ENCODE measurements at regions not wholly inside any gene's neighbourhood (a gene's known extent, or its start where the extent isn't known, plus 50 kb on each side); places are given as distances from the start of the nearest gene placed in this dataset.

DNA sequence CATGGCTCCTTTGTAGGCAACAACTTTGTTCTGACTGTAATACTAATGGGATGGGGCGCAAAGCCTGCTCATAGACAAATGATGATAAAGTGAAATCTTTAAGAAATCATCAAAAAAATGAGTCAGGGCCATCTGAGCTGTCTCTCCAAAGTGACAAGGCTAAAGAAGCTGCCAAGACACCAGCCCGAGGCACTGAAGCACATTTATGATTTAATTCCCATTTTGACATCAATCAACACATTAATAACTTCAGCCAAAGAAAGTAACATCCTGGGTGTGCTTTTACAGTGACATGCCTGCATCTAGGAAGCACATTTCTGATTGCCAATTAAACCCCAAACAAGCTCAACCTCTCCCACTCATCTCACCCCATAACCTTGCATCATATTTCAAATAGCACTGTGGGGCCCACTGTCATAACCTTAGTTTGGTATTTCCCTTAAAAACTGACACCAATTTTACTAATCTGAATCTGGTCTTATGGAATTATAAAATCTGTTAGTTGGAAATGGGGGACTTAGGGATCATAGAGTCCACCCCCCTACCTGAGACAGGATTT is 676.6 kb downstream of the TOX3 start:
- Mint-ChIP-seq H3K4me3 (no peak overlapping the region), H3K27ac (no peak overlapping the region)

DNA sequence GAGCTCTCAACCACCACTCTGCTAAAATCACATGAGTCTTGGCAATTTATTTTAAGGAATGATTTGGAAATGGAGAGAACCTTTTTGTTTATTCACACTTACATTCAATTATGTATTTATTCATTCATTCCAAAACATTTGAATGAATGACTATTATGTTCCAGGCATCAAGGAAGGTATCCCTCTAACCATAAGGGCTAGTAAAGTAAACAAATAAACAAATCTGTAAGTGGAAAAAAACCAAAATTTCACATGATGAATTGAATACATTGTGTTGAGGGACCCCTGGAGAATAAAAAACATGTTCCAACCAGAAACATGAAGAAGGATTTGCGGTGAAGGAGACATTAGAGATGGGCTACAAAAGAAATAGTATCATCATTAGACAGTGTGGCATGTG is 677.8 kb downstream of the TOX3 start:
- Mint-ChIP-seq H3K27ac (no peak overlapping the region), H3K9me3 (peaks cover 12% of the 10 kb centered on the region), H3K27me3 (no peaks in the 10 kb centered on the region), H3K36me3 (ENCODE audit: low read depth) (no peaks in the 10 kb centered on the region), H3K4me3 (no peak overlapping the region), H3K4me1 (ENCODE audit: low read depth) (no peaks in the 10 kb centered on the region)
- DNase-seq, result no peak

More for the DNA sequence above, 676.6 kb downstream of the TOX3 start:
- H3K36me3 Mint-ChIP-seq (ENCODE audit: low read depth), result no peaks in the 10 kb centered on the region
- no peaks in the 10 kb centered on the region for H3K27me3 Mint-ChIP-seq
- no peak for DNase-seq
- peaks cover 13% of the 10 kb centered on the region for H3K9me3 Mint-ChIP-seq
- no peaks in the 10 kb centered on the region for H3K4me1 Mint-ChIP-seq (ENCODE audit: low read depth)

DNA sequence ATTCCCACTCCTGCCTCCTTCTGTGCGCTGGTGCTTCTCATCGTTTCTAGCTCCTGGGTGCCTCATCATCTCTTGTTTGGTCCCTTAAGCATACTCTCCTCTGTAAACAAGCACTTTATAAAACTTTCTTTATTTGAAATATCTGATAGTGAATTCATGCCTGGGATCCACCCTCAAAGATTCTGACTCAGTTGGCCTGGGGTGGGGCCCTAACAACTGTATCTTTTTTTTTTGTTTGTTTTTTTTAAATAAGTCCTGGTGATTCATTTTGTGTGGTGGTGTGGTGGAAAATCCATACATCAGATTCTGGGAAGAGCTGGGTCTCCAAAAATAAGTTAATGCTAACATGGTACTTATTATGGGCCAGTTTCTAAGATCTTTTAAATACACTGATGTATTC is 678.3 kb downstream of the TOX3 start:
- Mint-ChIP-seq H3K27me3 (no peaks in the 10 kb centered on the region), H3K27ac (no peak overlapping the region), H3K36me3 (ENCODE audit: low read depth) (no peaks in the 10 kb centered on the region), H3K9me3 (peaks cover 10% of the 10 kb centered on the region), H3K4me3 (no peak overlapping the region), H3K4me1 (ENCODE audit: low read depth) (no peaks in the 10 kb centered on the region)
- no peak for DNase-seq

DNA sequence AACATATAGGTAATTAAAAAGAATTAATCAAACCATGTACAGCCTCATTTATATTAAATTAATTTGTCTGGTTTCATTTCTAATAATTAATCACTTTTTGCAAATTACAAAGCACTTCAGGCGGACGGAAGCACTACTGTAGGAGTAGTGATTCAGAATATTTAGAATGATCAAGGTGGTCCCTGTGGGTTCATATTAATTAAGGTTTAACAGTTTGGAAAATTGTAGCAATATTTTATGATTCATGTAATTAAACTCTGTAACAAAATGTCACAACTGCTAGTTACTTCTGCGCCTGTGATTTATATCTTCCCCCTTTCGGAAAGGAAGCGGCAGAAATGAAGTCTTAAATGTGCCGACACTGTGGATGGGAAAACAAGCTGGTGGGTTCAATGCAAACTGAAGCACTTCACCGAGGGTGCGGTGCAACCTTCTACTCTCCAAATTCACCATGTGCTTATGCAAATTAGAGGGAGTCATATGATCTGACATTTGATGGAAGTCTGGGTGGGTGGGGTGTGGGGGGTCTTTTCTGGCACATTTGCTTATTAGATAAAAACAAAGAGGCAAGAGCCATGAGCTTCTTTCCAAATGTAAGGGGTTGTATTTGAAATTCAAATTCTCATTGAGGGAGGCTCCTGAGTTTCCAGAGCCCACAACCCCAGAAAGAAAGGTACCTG is 679.4 kb downstream of the TOX3 start:
- Mint-ChIP-seq H3K27me3 (no peaks in the 10 kb centered on the region), H3K4me1 (ENCODE audit: low read depth) (no peaks in the 10 kb centered on the region), H3K36me3 (ENCODE audit: low read depth) (no peaks in the 10 kb centered on the region), H3K9me3 (peaks cover 13% of the 10 kb centered on the region), H3K4me3 (no peak overlapping the region), H3K27ac (no peak overlapping the region)
- no peak for DNase-seq

DNA sequence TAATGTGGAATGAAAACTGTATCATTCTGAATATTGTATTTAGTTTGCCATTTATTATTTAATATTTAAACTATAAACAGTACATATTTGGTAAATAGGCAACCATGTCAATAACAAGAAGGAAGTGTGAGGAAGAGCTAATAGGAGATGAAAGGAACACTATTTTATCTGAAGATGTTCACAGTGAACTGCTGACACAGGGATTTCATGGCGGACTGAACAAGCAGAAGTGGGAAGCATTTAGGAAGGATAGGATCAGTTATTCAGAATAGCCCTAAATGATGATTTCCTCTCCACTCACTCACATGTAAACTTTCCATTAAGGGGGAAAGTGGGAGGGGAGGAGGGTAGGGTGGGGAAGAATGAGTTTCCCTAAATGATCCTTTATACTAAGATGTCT is 682.4 kb downstream of the TOX3 start:
- Mint-ChIP-seq H3K27ac (no peak overlapping the region), H3K4me3 (no peak overlapping the region), H3K9me3 (peaks cover 12% of the 10 kb centered on the region), H3K4me1 (ENCODE audit: low read depth) (no peaks in the 10 kb centered on the region), H3K27me3 (no peaks in the 10 kb centered on the region), H3K36me3 (ENCODE audit: low read depth) (no peaks in the 10 kb centered on the region)
- no peak for DNase-seq

DNA sequence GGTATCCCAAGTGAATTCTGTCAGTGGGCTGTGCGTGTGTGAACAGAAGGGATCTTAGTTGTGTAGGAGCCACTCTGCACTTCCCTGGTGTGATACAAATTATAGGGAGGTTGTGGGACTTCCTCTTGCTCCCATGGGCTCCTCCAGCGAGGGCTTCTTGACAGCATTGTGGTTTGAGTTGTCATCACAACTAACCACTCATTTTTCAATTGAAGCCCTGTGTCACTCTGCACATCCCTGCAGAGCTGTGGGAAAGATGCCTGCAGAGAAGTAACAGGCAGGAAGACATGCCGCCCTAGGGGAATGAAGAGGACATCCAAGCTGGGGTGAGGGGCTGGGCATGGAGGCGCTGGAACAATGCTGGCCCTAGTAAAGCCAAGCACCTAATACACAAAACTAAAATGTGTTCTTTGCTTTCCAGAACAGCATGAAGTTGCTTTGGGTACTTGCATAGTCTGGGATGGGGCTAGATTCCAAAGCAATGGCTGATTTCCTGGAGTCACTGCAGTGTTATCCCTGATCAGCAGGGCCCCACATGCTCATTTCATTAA is 692.5 kb downstream of the TOX3 start:
- H3K36me3 Mint-ChIP-seq (ENCODE audit: low read depth), result no peaks in the 10 kb centered on the region
- DNase-seq, result no peak
- H3K27me3 Mint-ChIP-seq, result no peaks in the 10 kb centered on the region
- H3K4me3 Mint-ChIP-seq, result no peak overlapping the region
- peaks cover 11% of the 10 kb centered on the region for H3K9me3 Mint-ChIP-seq
- no peak overlapping the region for H3K27ac Mint-ChIP-seq
- no peaks in the 10 kb centered on the region for H3K4me1 Mint-ChIP-seq (ENCODE audit: low read depth)

DNA sequence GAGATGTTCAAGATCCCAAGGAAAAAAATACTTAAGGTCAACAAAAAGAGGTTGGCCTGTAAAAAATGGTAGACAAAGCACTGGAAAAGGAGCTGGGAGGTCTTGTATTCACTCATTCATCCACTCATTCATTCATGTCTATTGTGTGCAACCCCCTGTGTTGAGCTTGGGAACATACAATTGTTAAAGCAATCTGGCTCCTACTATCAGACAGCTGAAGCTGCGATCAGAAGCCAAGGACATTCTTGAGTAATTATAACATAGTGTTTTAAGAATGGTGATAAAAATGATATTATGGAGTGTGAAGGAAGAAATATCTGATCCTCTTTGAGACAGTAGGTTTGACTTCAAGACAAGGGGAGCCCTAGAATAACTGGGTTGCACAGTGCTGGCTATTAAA is 693.4 kb downstream of the TOX3 start:
- Mint-ChIP-seq H3K36me3 (ENCODE audit: low read depth) (no peaks in the 10 kb centered on the region), H3K27ac (no peak overlapping the region), H3K4me3 (no peak overlapping the region), H3K9me3 (peaks cover 11% of the 10 kb centered on the region), H3K27me3 (no peaks in the 10 kb centered on the region), H3K4me1 (ENCODE audit: low read depth) (no peaks in the 10 kb centered on the region)
- no peak for DNase-seq

DNA sequence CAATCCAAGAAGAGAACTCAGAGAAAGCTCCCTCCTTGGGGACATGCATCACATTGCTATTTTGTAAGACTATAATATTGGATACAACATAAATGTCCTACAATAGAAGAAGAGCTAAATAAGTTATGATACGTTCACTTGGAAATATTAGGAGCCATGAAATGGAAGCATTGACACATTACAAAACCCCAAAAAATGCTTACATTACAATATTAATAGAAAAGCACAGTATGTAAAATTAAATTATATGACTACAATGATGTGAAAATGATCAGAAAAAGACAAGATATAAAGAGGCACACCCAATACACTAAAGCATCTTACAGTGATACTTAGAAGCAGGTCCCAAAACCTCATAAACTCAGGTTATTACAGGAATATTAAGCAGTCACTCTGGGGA is 694.1 kb downstream of the TOX3 start:
- Mint-ChIP-seq H3K36me3 (ENCODE audit: low read depth) (no peaks in the 10 kb centered on the region), H3K9me3 (peaks cover 13% of the 10 kb centered on the region), H3K27me3 (no peaks in the 10 kb centered on the region), H3K27ac (no peak overlapping the region), H3K4me3 (no peak overlapping the region), H3K4me1 (ENCODE audit: low read depth) (no peaks in the 10 kb centered on the region)
- DNase-seq, result no peak

DNA sequence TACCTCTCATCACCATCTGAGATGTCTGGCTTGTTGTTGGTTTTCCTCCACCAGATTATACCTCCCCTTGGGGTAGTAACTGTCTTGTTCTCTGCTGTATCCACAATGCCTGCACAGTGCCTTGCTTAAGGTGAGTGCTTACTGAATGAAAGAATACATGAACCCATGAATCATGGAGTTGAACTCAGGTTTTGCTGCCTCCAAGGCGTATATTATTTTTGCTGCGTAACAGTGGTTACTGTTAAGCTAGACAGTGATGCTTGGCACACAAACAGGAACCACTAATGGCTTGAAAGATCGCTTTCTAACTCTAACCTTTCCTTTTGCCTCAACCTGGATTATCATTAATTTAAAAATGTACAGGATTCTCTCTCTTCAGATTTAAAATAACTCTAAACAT is 695.8 kb downstream of the TOX3 start:
- H3K27me3 Mint-ChIP-seq, result no peaks in the 10 kb centered on the region
- H3K27ac Mint-ChIP-seq, result no peak overlapping the region
- peaks cover 13% of the 10 kb centered on the region for H3K9me3 Mint-ChIP-seq
- no peak for DNase-seq
- H3K36me3 Mint-ChIP-seq (ENCODE audit: low read depth), result no peaks in the 10 kb centered on the region
- no peak overlapping the region for H3K4me3 Mint-ChIP-seq
- no peaks in the 10 kb centered on the region for H3K4me1 Mint-ChIP-seq (ENCODE audit: low read depth)

DNA sequence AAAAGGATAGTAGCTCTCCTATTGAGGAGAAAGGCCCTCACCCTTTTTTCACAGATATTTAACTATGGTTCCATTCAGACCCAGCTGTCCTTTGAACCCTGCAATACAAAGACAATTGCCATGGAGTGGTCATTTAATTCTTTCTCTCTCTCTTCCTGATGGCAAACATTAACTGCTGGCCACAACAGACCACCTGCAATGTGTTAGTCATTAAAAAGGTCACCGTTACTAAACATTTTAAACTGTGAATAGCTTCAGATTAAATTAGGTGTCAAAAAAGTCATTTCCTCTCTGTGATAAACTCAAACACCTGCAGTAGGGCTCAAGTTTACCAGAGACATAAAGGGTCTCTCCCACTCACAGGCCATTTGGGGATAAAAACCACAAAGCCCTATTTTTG is 697.2 kb downstream of the TOX3 start:
- H3K36me3 Mint-ChIP-seq (ENCODE audit: low read depth), result no peaks in the 10 kb centered on the region
- no peak overlapping the region for H3K4me3 Mint-ChIP-seq
- no peak overlapping the region for H3K27ac Mint-ChIP-seq
- peaks cover 13% of the 10 kb centered on the region for H3K9me3 Mint-ChIP-seq
- H3K27me3 Mint-ChIP-seq, result no peaks in the 10 kb centered on the region
- no peaks in the 10 kb centered on the region for H3K4me1 Mint-ChIP-seq (ENCODE audit: low read depth)
- DNase-seq, result no peak

DNA sequence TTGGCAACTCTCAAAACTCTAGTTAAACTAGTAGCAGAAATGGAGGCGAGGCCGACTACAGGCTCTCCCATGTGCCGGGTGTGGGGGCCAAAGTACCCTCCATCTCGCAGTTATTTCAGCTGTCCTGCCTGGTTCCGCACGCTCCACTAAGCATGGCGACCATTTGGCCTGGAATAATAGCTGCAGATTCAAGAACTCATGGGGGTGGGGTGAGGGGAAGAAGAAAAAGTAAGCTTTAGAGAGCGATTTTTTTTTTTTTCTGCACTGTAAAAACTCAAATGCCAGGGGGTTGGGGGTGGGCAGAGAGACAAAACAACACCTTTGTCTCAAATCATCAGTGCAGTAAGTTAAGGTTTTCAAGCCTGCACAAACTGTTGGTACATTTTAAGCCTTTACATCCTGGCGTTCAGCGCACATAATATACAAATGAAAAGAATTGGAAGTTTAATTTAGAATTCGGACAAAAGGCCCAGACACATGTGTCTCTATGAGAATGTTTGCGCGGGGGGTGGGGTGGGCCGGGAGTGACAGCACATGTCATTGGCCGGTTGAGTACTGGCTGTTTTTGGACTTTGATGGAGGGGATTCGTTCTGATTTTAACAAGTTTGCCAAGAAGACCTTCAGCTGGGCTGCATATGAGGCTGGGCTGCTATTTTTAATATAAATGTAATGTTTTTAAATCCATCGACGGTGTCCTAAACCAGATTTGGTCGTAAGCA is 694.7 kb upstream of the SALL1 start:
- DNase-seq, result no peak
- Mint-ChIP-seq H3K4me1 (ENCODE audit: low read depth) (no peaks in the 10 kb centered on the region), H3K27ac (no peak overlapping the region), H3K4me3 (no peak overlapping the region), H3K27me3 (no peaks in the 10 kb centered on the region), H3K36me3 (ENCODE audit: low read depth) (no peaks in the 10 kb centered on the region), H3K9me3 (peaks cover 5% of the 10 kb centered on the region)

DNA sequence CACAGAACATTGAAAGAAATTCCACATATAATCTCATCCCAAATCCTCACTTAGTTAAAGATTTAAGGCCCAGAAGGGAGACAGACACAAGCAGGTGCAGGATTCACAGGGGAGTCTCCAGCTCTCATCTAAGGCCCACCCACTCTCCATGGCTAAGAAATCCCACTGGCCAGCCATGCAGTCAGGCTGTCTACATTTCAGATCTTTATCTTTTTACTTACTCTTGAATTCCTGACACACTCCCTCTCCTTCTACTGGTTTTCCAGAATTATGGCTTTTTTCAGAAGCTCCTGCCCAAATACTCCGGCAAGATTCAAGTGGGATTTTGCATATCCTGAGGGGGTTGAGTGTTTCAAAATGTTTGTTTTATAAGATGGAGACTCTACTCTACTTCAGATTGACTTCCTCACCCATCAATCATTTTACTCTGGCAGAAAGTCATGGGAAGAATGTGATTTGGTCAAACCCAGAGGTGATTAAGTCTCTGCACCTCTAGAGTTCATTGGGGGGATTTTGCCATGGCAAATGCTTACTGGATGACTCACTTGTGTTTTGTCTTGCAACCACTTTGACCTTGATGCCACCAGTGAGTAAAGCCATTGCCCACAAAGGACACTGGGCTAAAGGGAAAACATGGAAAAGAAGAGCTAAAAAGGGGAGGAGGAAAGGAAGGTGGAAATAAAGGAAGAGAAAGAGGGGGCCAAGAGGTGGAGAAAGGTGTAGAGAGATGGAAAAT is 688.8 kb upstream of the SALL1 start:
- no peaks in the 10 kb centered on the region for H3K27me3 Mint-ChIP-seq
- no peak overlapping the region for H3K27ac Mint-ChIP-seq
- H3K4me1 Mint-ChIP-seq (ENCODE audit: low read depth), result no peaks in the 10 kb centered on the region
- H3K9me3 Mint-ChIP-seq, result peaks cover 3% of the 10 kb centered on the region
- H3K36me3 Mint-ChIP-seq (ENCODE audit: low read depth), result no peaks in the 10 kb centered on the region
- no peak for DNase-seq
- H3K4me3 Mint-ChIP-seq, result no peak overlapping the region

DNA sequence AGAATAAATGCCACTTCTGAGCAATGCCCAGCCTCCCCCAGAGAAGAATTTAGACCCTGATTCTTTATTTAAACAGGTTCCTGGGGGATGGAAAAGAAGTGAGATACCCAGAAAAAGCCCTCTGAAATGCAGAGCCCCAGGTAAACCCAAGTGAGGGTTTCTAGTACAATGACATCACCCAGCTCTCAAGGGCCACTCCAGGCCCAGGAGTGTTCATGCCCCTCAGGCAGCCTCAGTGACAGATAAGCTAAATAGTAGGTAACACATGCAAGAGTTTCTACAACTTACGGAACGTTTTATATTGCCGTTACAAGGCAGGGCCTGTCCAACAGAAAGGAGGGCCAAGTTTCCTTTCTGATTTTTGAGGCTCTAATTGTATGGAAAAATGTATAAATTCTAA is 683.7 kb upstream of the SALL1 start:
- DNase-seq, result no peak
- Mint-ChIP-seq H3K9me3 (peaks cover 10% of the 10 kb centered on the region), H3K27me3 (no peaks in the 10 kb centered on the region), H3K27ac (no peak overlapping the region), H3K36me3 (ENCODE audit: low read depth) (no peaks in the 10 kb centered on the region), H3K4me3 (no peak overlapping the region), H3K4me1 (ENCODE audit: low read depth) (no peaks in the 10 kb centered on the region)

DNA sequence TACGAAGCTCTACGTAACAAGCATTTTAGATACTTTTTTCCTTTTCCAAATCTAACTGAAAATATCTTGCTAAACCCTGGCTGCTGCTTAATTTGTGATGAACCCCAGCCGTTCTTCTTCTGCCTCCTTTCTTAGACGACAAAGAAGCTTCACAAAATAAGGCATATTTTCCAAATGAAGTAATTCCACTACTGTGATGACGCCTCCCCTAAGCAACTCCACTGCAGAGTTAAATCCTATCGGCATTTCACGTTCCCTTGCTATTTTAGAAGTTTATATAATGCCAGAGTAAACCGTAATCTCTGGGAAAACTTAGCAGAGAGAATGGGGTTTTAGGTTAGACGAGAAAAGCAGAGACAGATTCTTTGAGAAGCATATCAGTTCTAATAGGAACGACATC is 683.1 kb upstream of the SALL1 start:
- Mint-ChIP-seq H3K4me3 (no peak overlapping the region), H3K36me3 (ENCODE audit: low read depth) (no peaks in the 10 kb centered on the region), H3K27me3 (no peaks in the 10 kb centered on the region), H3K27ac (no peak overlapping the region), H3K4me1 (ENCODE audit: low read depth) (no peaks in the 10 kb centered on the region), H3K9me3 (peaks cover 10% of the 10 kb centered on the region)
- DNase-seq, result no peak
